Activated T-cell treated with anti-CD3 and anti-CD28 coated beads, Interleukin-2, amount 50 U/mL, for 24 hours (primary cell): ENCODE measurements at regions not wholly inside any gene's neighbourhood (a gene's known extent, or its start where the extent isn't known, plus 50 kb on each side); places are given as distances from the start of the nearest gene placed in this dataset.
"Not testable (repeated sequence)": the region's sequence is repeated elsewhere in the genome, so short reads cannot be mapped to it uniquely, and the experiment has no call there.

Source experiments
- DNase-seq: peaks from one replicate; pipeline ENCODE4 v3.0.0-alpha.2; 2020
- H3K27ac Mint-ChIP-seq: 2 replicates; pipeline ENCODE4 v1.8.0; 2020; ENCODE audit warnings: mild to moderate bottlenecking, mixed read lengths
- H3K27me3 Mint-ChIP-seq: 2 replicates; pipeline ENCODE4 v1.8.0; 2020; ENCODE audit warnings: mixed read lengths
- H3K36me3 Mint-ChIP-seq: 2 replicates; pipeline ENCODE4 v1.8.0; 2020; ENCODE audit warnings: low read depth, mixed read lengths
- H3K4me1 Mint-ChIP-seq: 2 replicates; pipeline ENCODE4 v1.8.0; 2020; ENCODE audit warnings: low read depth, mixed read lengths
- H3K4me3 Mint-ChIP-seq: 2 replicates; pipeline ENCODE4 v1.8.0; 2020; ENCODE audit warnings: mild to moderate bottlenecking, moderate library complexity, mixed read lengths
- H3K9me3 Mint-ChIP-seq: 2 replicates; pipeline ENCODE4 v1.8.0; 2020; ENCODE audit warnings: mixed read lengths

DNA sequence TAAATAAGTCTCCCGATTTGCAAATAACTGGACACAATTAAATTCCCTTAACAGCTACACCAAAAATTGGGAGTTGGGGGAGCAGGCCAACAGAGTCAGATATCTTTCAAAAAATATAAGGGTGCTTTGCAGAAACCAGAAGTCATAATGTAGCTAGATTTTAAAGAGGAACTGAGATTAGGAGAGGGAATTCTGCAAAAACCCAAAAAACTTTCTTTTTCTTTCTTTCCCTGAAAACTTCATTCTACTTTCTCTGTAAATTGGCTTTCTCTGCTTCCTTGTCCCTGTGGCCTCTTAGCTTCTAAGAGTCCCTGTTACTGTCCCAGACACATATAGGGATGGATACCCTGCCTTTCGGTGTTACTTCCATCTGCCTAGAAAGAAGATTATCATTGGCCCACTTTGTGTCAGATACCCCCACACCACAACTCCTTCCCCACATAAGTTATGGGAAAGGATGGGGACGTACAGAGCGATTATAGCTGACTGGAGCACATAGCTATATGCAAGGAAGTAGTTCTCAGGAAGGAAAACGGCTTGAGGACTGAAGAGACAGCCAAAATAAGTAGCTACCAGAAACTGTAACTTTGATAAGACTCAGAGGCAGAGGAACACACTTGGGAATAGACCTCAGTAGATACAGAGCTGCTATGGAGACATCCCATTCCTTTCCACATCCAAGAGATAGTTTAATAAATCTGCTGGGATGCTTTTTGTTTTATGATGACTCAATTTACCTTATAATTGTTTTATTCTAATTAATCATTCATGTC lies 129.1 kb upstream of the TGFBR2 start:
- no peak overlapping the region for H3K27ac Mint-ChIP-seq
- H3K4me3 Mint-ChIP-seq, result no peak overlapping the region

DNA sequence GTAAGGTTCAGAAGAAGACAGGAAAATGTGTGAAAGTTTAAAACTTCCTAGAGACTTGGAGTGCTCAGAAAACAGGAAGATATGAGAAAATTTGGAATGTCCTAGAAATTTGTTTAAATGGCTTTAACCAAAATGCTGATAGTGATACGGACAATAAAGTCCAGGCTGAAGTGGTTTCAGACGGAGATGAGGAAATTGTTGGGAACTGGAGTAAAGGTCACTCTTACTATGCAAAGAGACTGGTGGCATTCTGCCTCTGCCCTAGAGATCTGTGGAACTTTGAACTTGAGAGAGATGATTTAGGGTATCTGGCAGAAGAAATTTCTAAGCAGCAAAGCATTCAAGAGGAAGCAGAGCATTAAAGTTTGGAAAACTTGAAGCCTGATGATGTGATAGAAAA lies 126.7 kb upstream of the TGFBR2 start:
- H3K4me1 Mint-ChIP-seq, result peaks cover 31% of the 10 kb centered on the region
- H3K27ac Mint-ChIP-seq, H3K27me3 Mint-ChIP-seq, H3K4me3 Mint-ChIP-seq, H3K36me3 Mint-ChIP-seq, DNase-seq, H3K9me3 Mint-ChIP-seq: not testable (repeated sequence)

More for the DNA sequence above, 129.1 kb upstream of the TGFBR2 start:
- Mint-ChIP-seq H3K27me3 (no peaks in the 10 kb centered on the region), H3K36me3 (no peaks in the 10 kb centered on the region), H3K4me1 (peaks cover 43% of the 10 kb centered on the region), H3K9me3 (peaks cover 4% of the 10 kb centered on the region)
- no peak for DNase-seq

- not testable (repeated sequence) for H3K27ac Mint-ChIP-seq, DNase-seq, H3K9me3 Mint-ChIP-seq, H3K4me3 Mint-ChIP-seq, H3K36me3 Mint-ChIP-seq, H3K27me3 Mint-ChIP-seq
- peaks cover 27% of the 10 kb centered on the region for H3K4me1 Mint-ChIP-seq
Observed at GRCh38 chr3:30480156-30480555, 126.2 kb upstream of the TGFBR2 start.

DNA sequence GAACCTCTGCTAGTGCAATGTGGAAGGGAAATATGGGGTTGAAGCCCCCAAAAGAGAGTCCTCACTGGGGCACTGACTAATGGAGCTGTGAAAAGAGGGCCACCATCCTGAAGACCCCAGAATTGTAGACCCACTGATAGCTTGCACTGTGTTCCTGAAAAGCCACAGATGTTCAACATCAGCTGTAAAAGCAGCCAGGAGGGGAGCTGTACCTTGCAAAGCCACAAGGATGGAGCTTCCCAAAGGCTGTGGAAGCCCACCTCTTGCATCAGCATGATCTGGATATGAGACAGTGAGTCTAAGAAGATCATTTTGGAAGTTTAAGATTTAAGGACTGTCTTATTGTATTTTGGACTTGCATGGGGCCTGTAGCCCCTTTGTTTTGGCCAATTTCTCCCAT lies 125.8 kb upstream of the TGFBR2 start:
- Mint-ChIP-seq H3K27me3 (no peaks in the 10 kb centered on the region), H3K4me1 (peaks cover 23% of the 10 kb centered on the region), H3K4me3 (no peak overlapping the region), H3K36me3 (no peaks in the 10 kb centered on the region), H3K27ac (no peak overlapping the region), H3K9me3 (peaks cover 2% of the 10 kb centered on the region)
- DNase-seq, result no peak

DNA sequence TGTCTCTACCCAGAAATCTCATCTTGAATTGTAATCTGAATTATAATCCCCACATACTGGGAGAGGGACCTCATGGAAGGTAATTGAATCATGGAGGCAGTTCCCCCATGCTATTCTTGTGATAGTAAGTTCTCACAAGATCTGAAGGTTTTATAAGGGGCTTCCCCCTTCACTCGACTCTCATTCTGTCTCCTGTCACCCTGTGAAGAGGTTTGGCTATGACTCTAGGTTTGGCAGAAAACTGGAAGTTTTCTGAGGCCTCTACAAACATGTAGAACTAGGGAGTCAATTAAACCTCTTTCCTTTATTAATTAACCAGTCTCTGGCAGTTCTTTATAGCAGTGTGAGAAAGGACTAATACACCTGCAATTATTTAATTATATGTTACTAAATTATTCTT lies 125.2 kb upstream of the TGFBR2 start:
- Mint-ChIP-seq H3K27me3 (no peaks in the 10 kb centered on the region), H3K36me3 (no peaks in the 10 kb centered on the region), H3K4me3 (no peak overlapping the region), H3K27ac (no peak overlapping the region), H3K4me1 (peaks cover 18% of the 10 kb centered on the region), H3K9me3 (peaks cover 2% of the 10 kb centered on the region)
- no peak for DNase-seq

DNA sequence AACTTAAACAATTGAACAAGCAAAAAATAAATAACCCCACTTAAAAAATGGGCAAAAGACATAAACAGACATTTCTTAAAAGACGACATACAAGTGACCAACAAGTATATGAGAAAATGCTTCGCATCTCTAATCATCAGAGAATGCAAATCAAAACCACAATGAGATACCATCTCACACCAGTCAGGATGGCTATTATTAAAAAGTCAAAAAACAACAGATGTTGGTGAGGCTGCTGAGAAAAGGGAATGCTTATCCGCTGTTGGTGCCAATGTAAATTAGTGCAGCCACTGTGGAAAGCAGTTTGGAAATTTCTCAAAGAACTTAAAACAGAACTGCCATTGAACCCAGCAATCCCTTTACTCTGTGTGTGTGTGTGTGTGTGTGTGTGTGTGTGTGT lies 122.2 kb upstream of the TGFBR2 start:
- H3K27ac Mint-ChIP-seq, H3K36me3 Mint-ChIP-seq, H3K27me3 Mint-ChIP-seq, H3K4me3 Mint-ChIP-seq, DNase-seq, H3K4me1 Mint-ChIP-seq: not testable (repeated sequence)
- H3K9me3 Mint-ChIP-seq, result peaks cover 11% of the 10 kb centered on the region

DNA sequence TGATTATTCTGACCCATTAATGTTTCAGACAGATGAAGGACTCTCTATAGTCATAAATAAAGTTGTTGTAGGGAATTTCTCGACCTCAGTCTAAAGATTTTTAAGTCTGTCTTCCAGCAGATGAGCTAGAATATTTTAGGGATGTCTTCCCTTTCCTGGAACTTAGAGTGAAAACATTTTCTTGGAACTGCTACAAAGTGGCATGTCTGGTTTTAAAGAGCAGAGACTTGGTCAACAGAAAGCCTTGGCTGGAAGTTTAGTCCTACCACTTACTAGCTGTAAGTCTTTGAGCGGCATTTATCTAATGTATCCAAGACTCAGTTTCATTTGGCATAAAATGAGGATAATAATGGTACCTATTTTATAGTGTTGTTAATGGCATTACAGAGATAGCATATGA lies 120.0 kb upstream of the TGFBR2 start:
- Mint-ChIP-seq H3K9me3 (peaks cover 15% of the 10 kb centered on the region), H3K36me3 (peaks cover 3% of the 10 kb centered on the region), H3K4me1 (no peaks in the 10 kb centered on the region), H3K27ac (no peak overlapping the region), H3K27me3 (no peaks in the 10 kb centered on the region), H3K4me3 (no peak overlapping the region)
- DNase-seq, result no peak

DNA sequence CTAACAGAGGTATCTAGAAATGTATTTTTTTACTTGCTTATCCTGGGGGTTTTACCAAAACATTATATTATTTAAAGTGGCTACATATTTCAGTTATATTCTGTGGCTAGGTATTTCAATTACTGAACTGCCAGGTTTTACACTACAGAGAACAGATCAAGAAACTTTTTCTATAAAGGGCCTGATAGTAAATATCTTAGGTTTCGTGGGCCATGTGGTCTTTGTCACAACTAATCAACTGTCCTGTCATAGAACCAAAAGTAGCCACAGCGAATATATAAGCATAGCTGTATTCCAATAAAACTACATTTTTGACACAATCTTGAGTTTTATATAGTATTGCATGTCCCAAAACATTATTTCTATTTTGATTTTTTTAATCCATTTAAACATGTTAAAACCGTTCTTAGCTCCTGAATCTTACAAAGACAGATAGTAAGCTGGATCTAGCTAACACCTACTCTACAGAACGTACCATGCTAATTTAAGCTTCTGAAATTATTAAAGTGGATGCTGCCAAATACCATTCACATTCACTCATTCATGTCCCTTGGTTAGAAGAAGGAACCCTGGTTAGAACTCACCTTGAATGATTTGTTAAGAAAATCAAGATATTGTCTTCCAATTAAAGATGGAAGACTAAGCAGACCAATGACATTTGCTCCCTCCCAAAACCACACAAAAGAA lies 118.2 kb upstream of the TGFBR2 start:
- Mint-ChIP-seq H3K27ac (no peak overlapping the region), H3K9me3 (peaks cover 15% of the 10 kb centered on the region), H3K4me1 (no peaks in the 10 kb centered on the region), H3K36me3 (peaks cover 3% of the 10 kb centered on the region), H3K4me3 (no peak overlapping the region), H3K27me3 (no peaks in the 10 kb centered on the region)
- no peak for DNase-seq

DNA sequence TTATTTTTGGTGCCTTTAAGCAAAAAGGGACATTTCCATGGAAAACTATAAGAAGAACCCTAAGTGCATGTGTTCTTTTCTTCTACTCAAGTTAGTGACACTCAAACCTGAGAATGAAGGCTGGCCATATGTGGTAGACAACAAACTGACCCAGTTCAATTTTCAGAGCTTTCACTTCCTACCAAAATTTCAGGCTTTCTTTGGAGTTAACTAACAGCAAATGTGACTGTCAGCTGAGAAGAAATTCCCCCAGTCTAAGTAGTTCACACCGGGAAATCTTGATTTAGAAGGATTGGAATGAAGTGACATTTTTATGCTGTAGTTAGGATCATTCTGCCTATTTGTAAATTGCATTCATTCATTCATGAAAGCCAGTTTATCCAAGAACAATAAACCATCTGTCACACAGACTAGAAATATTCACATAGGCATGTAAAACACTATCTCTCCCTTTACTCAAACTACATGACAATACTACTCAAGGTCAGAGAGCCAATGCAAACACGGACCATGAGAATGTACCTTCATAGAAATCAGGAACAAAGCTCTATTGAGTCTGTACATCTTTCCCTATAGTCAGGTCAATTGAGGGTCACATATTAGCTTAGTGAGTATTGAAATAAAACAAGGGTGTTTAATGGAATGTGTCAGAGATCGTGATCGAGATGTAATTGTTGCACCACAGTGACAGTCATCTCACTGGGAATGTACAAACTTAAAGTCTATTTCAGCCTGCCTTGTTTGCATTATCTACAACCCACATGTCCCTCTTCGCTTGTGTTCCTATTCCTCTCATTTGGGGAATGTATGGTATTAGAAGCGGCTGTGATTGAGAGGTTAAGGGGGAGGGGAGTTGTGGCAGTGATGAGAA lies 113.8 kb upstream of the TGFBR2 start:
- H3K4me3 Mint-ChIP-seq, result no peak overlapping the region
- DNase-seq, result no peak
- peaks cover 13% of the 10 kb centered on the region for H3K9me3 Mint-ChIP-seq
- no peak overlapping the region for H3K27ac Mint-ChIP-seq
- H3K36me3 Mint-ChIP-seq, result peaks cover 3% of the 10 kb centered on the region
- peaks cover 21% of the 10 kb centered on the region for H3K4me1 Mint-ChIP-seq
- H3K27me3 Mint-ChIP-seq, result no peaks in the 10 kb centered on the region

GRCh38 chr3:30493911-30494311 lies 112.5 kb upstream of the TGFBR2 start:
- DNase-seq, result no peak

GRCh38 chr3:30495172-30496065 lies 111.0 kb upstream of the TGFBR2 start:
- Mint-ChIP-seq H3K9me3 (no peaks in the 10 kb centered on the region), H3K27ac (no peak overlapping the region), H3K27me3 (no peaks in the 10 kb centered on the region), H3K36me3 (no peaks in the 10 kb centered on the region), H3K4me1 (peaks cover 31% of the 10 kb centered on the region), H3K4me3 (no peak overlapping the region)
- no peak for DNase-seq

More at GRCh38 chr3:30493911-30494311, 112.5 kb upstream of the TGFBR2 start:
- Mint-ChIP-seq H3K4me1 (peaks cover 21% of the 10 kb centered on the region), H3K9me3 (peaks cover 7% of the 10 kb centered on the region), H3K4me3 (no peak overlapping the region), H3K27me3 (no peaks in the 10 kb centered on the region), H3K36me3 (peaks cover 1% of the 10 kb centered on the region), H3K27ac (no peak overlapping the region)

DNA sequence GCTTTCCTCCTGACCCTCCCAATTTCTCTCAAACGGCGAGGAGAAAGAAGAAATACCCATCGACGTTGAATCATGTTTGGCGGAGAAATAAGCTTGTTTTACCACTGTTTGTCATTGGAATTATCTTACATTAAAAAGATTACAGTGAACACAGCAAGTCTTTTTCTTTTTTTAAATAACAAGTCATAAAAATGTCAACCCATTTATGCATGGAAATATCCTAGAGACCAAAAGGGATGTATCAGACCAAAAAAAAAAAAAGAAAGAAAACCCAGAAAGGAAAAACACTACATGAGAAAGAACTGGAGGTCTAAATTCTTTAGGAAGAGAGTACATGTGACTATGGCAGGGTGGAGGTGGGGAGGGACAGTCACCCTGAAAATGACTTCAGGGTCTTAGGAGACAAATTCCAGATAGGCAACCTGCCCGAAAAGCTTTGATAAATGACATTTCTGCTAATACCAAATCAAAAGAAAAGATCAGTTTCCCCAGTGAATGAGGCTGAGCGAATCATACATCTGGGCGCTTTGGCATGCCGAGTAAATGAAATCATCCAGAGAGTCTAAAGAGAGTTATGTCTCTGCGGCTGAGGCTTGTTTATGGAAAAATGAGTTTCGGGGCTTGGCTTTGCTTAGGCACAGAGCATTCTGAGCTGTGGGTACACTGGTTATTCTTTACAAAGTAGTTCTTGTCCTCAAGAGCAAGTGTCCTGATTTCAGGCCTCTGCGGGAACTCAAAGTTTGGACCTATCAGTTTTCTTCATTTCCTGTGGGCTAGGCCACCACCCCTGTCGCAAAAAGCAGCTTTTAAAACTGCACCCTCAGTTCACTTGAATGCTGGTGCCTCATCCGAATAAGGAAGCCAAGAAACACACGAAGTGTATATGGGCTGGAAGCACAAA lies 110.1 kb upstream of the TGFBR2 start:
- Mint-ChIP-seq H3K27ac (no peak overlapping the region), H3K9me3 (no peaks in the 10 kb centered on the region), H3K4me1 (peaks cover 40% of the 10 kb centered on the region), H3K4me3 (no peak overlapping the region), H3K36me3 (no peaks in the 10 kb centered on the region), H3K27me3 (no peaks in the 10 kb centered on the region)
- DNase-seq, result no peak

- H3K4me3 Mint-ChIP-seq, result no peak overlapping the region
- H3K4me1 Mint-ChIP-seq, result peaks cover 63% of the 10 kb centered on the region
- H3K36me3 Mint-ChIP-seq, result no peaks in the 10 kb centered on the region
- no peaks in the 10 kb centered on the region for H3K27me3 Mint-ChIP-seq
- no peak overlapping the region for H3K27ac Mint-ChIP-seq
- H3K9me3 Mint-ChIP-seq, result no peaks in the 10 kb centered on the region
- DNase-seq, result no peak
Observed at GRCh38 chr3:30498587-30498967, 107.8 kb upstream of the TGFBR2 start.
